ENCODE measurements at regions not wholly inside any gene's neighbourhood (a gene's known extent, or its start where the extent isn't known, plus 50 kb on each side); places are given as distances from the start of the nearest gene placed in this dataset.
"Not testable (repeated sequence)": the region's sequence is repeated elsewhere in the genome, so short reads cannot be mapped to it uniquely, and the experiment has no call there.

GRCh38 chr14:105600939-105601359, 74.6 kb downstream of the TMEM121 start:
- DNase-seq (ENCODE audit: low spot score) = peak; percentile 62

GRCh38 chr14:105601360-105602242, 75.2 kb downstream of the TMEM121 start:
- DNase-seq (ENCODE audit: low spot score) = peak; percentile 53

- peak; percentile 50 for DNase-seq (ENCODE audit: low spot score)
Observed at GRCh38 chr14:105602243-105602750, 75.9 kb downstream of the TMEM121 start.

- peak; percentile 41 for DNase-seq (ENCODE audit: low spot score)
Observed at GRCh38 chr14:105602799-105603793, 76.7 kb downstream of the TMEM121 start.

- not testable (repeated sequence) for DNase-seq (ENCODE audit: low spot score)
Observed at GRCh38 chr14:105604531-105605463, 78.4 kb downstream of the TMEM121 start.

- DNase-seq (ENCODE audit: low spot score) = peak; percentile 57
Observed at GRCh38 chr14:105605464-105606304, 79.3 kb downstream of the TMEM121 start.

- DNase-seq (ENCODE audit: low spot score) = not testable (repeated sequence)
Observed at GRCh38 chr14:105606305-105606975, 80.1 kb downstream of the TMEM121 start.

- not testable (repeated sequence) for DNase-seq (ENCODE audit: low spot score)
Observed at GRCh38 chr14:105607025-105607424, 80.6 kb downstream of the TMEM121 start.

GRCh38 chr14:105614987-105615386, 88.6 kb downstream of the TMEM121 start:
- not testable (repeated sequence) for DNase-seq (ENCODE audit: low spot score)

- peak; percentile 58 for DNase-seq (ENCODE audit: low spot score)
Observed at GRCh38 chr14:105615986-105616801, 89.8 kb downstream of the TMEM121 start.

- DNase-seq (ENCODE audit: low spot score) = peak; percentile 58
Observed at GRCh38 chr14:105616802-105617192, 90.4 kb downstream of the TMEM121 start.

- peak; percentile 52 for DNase-seq (ENCODE audit: low spot score)
Observed at GRCh38 chr14:105617201-105617777, 90.9 kb downstream of the TMEM121 start.

- not testable (repeated sequence) for DNase-seq (ENCODE audit: low spot score)
Observed at GRCh38 chr14:105617805-105618204, 91.4 kb downstream of the TMEM121 start.

- DNase-seq (ENCODE audit: low spot score) = not testable (repeated sequence)
Observed at GRCh38 chr14:105619324-105619723, 92.9 kb downstream of the TMEM121 start.

- not testable (repeated sequence) for DNase-seq (ENCODE audit: low spot score)
Observed at GRCh38 chr14:105620178-105620864, 93.9 kb downstream of the TMEM121 start.

- DNase-seq (ENCODE audit: low spot score) = not testable (repeated sequence)
Observed at GRCh38 chr14:105620865-105621471, 94.6 kb downstream of the TMEM121 start.

Data from left forelimb (tissue), 1 donor.